BJ (cell line): ENCODE measurements at regions not wholly inside any gene's neighbourhood (a gene's known extent, or its start where the extent isn't known, plus 50 kb on each side); places are given as distances from the start of the nearest gene placed in this dataset.

Source experiments
- CTCF ChIA-PET: fragments of 350-600 bp; formaldehyde crosslinking; extraction: SDS; loops from one replicate; lab custom pipeline; 2021; ENCODE audit warnings: antibody characterized with exemption, inconsistent platforms; lab: Yijun Ruan, JAX
- POLR2A ChIA-PET: fragments of 300-600 bp; sonication (Branson Sonifier 250); formaldehyde crosslinking; extraction: SDS; loops from one replicate; lab custom pipeline; 2021; ENCODE audit warnings: antibody characterized with exemption; lab: Charles Lee
- DNase-seq: peaks from one replicate; pipeline ENCODE4 v3.0.0-alpha.2; 2011; ENCODE audit warnings: low read depth
- H3K27me3 ChIP-seq: 2 replicates; pipeline ENCODE4 v1.6.0; 2011; ENCODE audit warnings: low read length; ENCODE audit not compliant: control insufficient read depth, insufficient read depth
- H3K36me3 ChIP-seq: 2 replicates; pipeline ENCODE4 v1.5.1; 2011; ENCODE audit warnings: low read length; ENCODE audit not compliant: control insufficient read depth, insufficient read depth
- H3K4me3 ChIP-seq: 2 replicates; pipeline ENCODE4 v1.5.1; 2011; ENCODE audit warnings: low read depth, mild to moderate bottlenecking, control low read depth, low read length
- CTCF ChIP-seq: IDR thresholded peaks from 2 replicates; pipeline ENCODE4 v1.5.1; 2011; ENCODE audit warnings: low read depth, mild to moderate bottlenecking, control low read depth, inconsistent platforms, low read length, moderate library complexity; ENCODE audit not compliant: insufficient read depth

GRCh38 chr4:189815404-189816192, 125.1 kb upstream of the FRG1 start:
- no peak overlapping the region for H3K4me3 ChIP-seq
- CTCF ChIA-PET, result no interaction called here
- POLR2A ChIA-PET, result no interaction called here
- H3K27me3 ChIP-seq, result no peaks in the 10 kb centered on the region
- H3K36me3 ChIP-seq, result no peaks in the 10 kb centered on the region
- no peak for TF ChIP-seq CTCF
- DNase-seq, result no peak

GRCh38 chr4:189822326-189822725, 118.3 kb upstream of the FRG1 start:
- no peak for TF ChIP-seq CTCF
- POLR2A ChIA-PET, result no interaction called here
- no peaks in the 10 kb centered on the region; the same call in 1 of the 2 replicates for H3K36me3 ChIP-seq
- CTCF ChIA-PET, result no interaction called here
- H3K4me3 ChIP-seq, result no peak overlapping the region
- no peak for DNase-seq
- H3K27me3 ChIP-seq, result no peaks in the 10 kb centered on the region

- CTCF ChIA-PET, result no interaction called here
- Histone ChIP-seq H3K4me3 (no peak overlapping the region), H3K36me3 (no peaks in the 10 kb centered on the region; the same call in 1 of the 2 replicates), H3K27me3 (no peaks in the 10 kb centered on the region)
- TF ChIP-seq CTCF, result no peak
- no peak for DNase-seq
- POLR2A ChIA-PET, result no interaction called here
Measured at GRCh38 chr4:189823591-189823990, 117.1 kb upstream of the FRG1 start.

- Histone ChIP-seq H3K27me3 (no peaks in the 10 kb centered on the region), H3K4me3 (no peak overlapping the region), H3K36me3 (no peaks in the 10 kb centered on the region; the same call in 1 of the 2 replicates)
- TF ChIP-seq CTCF, result no peak
- no peak for DNase-seq
- CTCF ChIA-PET, result no interaction called here
- POLR2A ChIA-PET, result no interaction called here
Measured at GRCh38 chr4:189825466-189825865, 115.2 kb upstream of the FRG1 start.

- no peaks in the 10 kb centered on the region for H3K27me3 ChIP-seq
- no peak overlapping the region for H3K4me3 ChIP-seq
- ChIA-PET CTCF (no interaction called here), POLR2A (no interaction called here)
- TF ChIP-seq CTCF, result no peak
- no peak for DNase-seq
- no peaks in the 10 kb centered on the region; the same call in 1 of the 2 replicates for H3K36me3 ChIP-seq
Measured at GRCh38 chr4:189826657-189827056, 114.0 kb upstream of the FRG1 start.
